ENCODE measurements at regions not wholly inside any gene's neighbourhood (a gene's known extent, or its start where the extent isn't known, plus 50 kb on each side); places are given as distances from the start of the nearest gene placed in this dataset.

DNA sequence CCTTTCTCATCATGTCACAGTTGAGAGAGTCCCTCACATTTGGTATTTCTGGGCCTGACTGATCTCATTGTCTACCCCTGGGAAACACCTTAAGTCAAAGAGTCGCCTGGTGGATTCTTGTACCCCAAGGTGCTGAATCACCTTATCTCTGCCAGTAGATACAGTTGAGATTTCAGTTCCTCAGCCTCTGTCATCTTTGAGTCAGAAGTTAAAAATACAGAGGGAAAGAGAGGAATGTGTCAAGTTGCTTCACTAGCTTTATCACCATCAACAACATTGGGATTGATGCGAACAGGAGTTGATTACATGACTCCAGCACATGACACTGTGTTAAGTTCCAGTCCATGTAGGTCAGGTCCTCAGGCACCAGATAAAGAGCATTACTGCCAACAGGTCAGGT lies 513.0 kb downstream of the NUF2 start:
- no peak overlapping the region for H3K27ac ChIP-seq (replicated peaks)
- DNase-seq (ENCODE audit: low read depth in 1 of 2, low spot score in 1 of 2) = no peak
- TF ChIP-seq, protein P1, sequence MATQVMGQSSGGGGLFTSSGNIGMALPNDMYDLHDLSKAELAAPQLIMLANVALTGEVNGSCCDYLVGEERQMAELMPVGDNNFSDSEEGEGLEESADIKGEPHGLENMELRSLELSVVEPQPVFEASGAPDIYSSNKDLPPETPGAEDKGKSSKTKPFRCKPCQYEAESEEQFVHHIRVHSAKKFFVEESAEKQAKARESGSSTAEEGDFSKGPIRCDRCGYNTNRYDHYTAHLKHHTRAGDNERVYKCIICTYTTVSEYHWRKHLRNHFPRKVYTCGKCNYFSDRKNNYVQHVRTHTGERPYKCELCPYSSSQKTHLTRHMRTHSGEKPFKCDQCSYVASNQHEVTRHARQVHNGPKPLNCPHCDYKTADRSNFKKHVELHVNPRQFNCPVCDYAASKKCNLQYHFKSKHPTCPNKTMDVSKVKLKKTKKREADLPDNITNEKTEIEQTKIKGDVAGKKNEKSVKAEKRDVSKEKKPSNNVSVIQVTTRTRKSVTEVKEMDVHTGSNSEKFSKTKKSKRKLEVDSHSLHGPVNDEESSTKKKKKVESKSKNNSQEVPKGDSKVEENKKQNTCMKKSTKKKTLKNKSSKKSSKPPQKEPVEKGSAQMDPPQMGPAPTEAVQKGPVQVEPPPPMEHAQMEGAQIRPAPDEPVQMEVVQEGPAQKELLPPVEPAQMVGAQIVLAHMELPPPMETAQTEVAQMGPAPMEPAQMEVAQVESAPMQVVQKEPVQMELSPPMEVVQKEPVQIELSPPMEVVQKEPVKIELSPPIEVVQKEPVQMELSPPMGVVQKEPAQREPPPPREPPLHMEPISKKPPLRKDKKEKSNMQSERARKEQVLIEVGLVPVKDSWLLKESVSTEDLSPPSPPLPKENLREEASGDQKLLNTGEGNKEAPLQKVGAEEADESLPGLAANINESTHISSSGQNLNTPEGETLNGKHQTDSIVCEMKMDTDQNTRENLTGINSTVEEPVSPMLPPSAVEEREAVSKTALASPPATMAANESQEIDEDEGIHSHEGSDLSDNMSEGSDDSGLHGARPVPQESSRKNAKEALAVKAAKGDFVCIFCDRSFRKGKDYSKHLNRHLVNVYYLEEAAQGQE (IDR thresholded peaks at IDR 0.05; ENCODE audit: insufficient replicate concordance, low read depth) = no peak
- TF ChIP-seq POLR2AphosphoS5 (IDR thresholded peaks at IDR 0.05; ENCODE audit: low read depth) = no peak
- TF ChIP-seq, protein P2, sequence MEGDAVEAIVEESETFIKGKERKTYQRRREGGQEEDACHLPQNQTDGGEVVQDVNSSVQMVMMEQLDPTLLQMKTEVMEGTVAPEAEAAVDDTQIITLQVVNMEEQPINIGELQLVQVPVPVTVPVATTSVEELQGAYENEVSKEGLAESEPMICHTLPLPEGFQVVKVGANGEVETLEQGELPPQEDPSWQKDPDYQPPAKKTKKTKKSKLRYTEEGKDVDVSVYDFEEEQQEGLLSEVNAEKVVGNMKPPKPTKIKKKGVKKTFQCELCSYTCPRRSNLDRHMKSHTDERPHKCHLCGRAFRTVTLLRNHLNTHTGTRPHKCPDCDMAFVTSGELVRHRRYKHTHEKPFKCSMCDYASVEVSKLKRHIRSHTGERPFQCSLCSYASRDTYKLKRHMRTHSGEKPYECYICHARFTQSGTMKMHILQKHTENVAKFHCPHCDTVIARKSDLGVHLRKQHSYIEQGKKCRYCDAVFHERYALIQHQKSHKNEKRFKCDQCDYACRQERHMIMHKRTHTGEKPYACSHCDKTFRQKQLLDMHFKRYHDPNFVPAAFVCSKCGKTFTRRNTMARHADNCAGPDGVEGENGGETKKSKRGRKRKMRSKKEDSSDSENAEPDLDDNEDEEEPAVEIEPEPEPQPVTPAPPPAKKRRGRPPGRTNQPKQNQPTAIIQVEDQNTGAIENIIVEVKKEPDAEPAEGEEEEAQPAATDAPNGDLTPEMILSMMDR (IDR thresholded peaks at IDR 0.05; ENCODE audit: insufficient read depth, low read length) = no peak
- TF ChIP-seq GABPA (IDR thresholded peaks at IDR 0.05; ENCODE audit: low read depth) = no peak
- TF ChIP-seq SPI1 (IDR thresholded peaks at IDR 0.05; ENCODE audit: borderline replicate concordance, low read depth) = no peak
- H3K27me3 ChIP-seq (ENCODE audit: insufficient read depth, poor library complexity, severe bottlenecking) = no peaks in the 10 kb centered on the region
- H3K4me3 ChIP-seq (replicated peaks; ENCODE audit: insufficient read depth, low read length) = no peak overlapping the region

DNA sequence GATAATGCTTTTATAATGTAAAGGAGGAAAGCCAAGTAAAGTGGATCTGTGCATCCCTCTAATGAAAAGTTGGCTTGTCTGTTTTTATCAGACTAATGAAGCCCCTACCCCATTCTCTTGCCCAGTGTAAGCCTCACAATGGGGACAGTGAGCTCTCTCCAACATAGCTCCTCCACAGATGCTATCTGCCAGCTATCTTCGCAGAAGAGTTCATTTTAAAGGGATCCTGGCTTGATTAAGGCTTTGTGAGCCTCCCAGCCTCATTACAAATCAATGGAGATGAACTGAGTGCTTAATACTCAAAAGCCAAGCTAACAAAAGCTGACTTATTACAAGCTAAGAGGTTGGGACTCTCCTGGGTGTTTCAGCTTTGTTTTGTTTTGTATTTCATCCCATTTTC lies 514.7 kb downstream of the NUF2 start:
- no peaks in the 10 kb centered on the region for H3K27me3 ChIP-seq (ENCODE audit: insufficient read depth, poor library complexity, severe bottlenecking)
- TF ChIP-seq, protein P1 (IDR thresholded peaks at IDR 0.05; ENCODE audit: insufficient replicate concordance, low read depth) = no peak
- TF ChIP-seq SPI1 (IDR thresholded peaks at IDR 0.05; ENCODE audit: borderline replicate concordance, low read depth) (no peak), POLR2AphosphoS5 (IDR thresholded peaks at IDR 0.05; ENCODE audit: low read depth) (no peak), GABPA (IDR thresholded peaks at IDR 0.05; ENCODE audit: low read depth) (no peak)
- TF ChIP-seq, protein P2 (IDR thresholded peaks at IDR 0.05; ENCODE audit: insufficient read depth, low read length) = no peak
- no peak for DNase-seq (ENCODE audit: low read depth in 1 of 2, low spot score in 1 of 2)

DNA sequence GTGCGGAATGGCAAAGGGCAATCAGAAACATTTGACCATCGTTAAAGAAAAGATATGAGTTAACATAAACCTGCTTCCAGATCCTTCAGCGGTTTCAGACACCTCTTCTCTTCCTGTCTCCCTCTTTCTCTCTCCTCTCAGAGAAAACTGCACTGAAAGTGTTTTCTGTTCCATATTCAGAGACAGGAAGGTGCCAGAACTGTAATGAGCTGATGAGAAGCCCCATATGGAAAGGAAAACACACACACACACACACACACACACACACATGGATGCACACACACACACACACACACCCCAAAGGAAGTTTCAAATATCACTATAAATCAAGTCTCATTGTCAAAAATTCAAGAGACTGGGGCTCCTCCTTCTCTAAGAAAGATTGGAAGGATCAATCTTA lies 515.5 kb downstream of the NUF2 start:
- no peak for DNase-seq (ENCODE audit: low read depth in 1 of 2, low spot score in 1 of 2)
- Histone ChIP-seq H3K27me3 (ENCODE audit: insufficient read depth, poor library complexity, severe bottlenecking) (no peaks in the 10 kb centered on the region), H3K4me3 (replicated peaks; ENCODE audit: insufficient read depth, low read length) (no peak overlapping the region), H3K27ac (replicated peaks) (no peak overlapping the region)
- TF ChIP-seq, protein P1 (IDR thresholded peaks at IDR 0.05; ENCODE audit: insufficient replicate concordance, low read depth) = no peak
- no peak for TF ChIP-seq GABPA (IDR thresholded peaks at IDR 0.05; ENCODE audit: low read depth)
- TF ChIP-seq POLR2AphosphoS5 (IDR thresholded peaks at IDR 0.05; ENCODE audit: low read depth) = no peak
- no peak for TF ChIP-seq SPI1 (IDR thresholded peaks at IDR 0.05; ENCODE audit: borderline replicate concordance, low read depth)
- TF ChIP-seq, protein P2 (IDR thresholded peaks at IDR 0.05; ENCODE audit: insufficient read depth, low read length) = no peak

More for the DNA sequence above, 514.7 kb downstream of the NUF2 start:
- no peak overlapping the region for H3K4me3 ChIP-seq (replicated peaks; ENCODE audit: insufficient read depth, low read length)
- H3K27ac ChIP-seq (replicated peaks) = no peak overlapping the region

Measured in HL-60 (cell line).